Tibial nerve (tissue), 4 donors: ENCODE measurements at regions not wholly inside any gene's neighbourhood (a gene's known extent, or its start where the extent isn't known, plus 50 kb on each side); places are given as distances from the start of the nearest gene placed in this dataset.

Source experiments
- EP300 ChIP-seq, 2 donors: sonication (generic); formaldehyde crosslinking; IDR thresholded peaks; one replicate each; pipeline ENCODE4 v1.6.1; 2017; ENCODE audit warnings: antibody characterized with exemption in 2 of 2, mild to moderate bottlenecking in 1 of 2
- POLR2A ChIP-seq, 2 donors: fragments of 450-650 bp; IDR thresholded peaks; one replicate each; pipeline ENCODE4 v1.6.1; 2017; ENCODE audit warnings: antibody characterized with exemption in 2 of 2, mild to moderate bottlenecking in 2 of 2, moderate library complexity in 2 of 2
- TF ChIP-seq, protein P1 (sequence below), 5 experiments: fragments of 200-600 bp in 3 of 5; fragments of 450-650 bp in 2 of 5; sonication (generic) in 3 of 5; IDR thresholded peaks; one replicate each; pipeline ENCODE4 v1.5.1; 2016 to 2019; ENCODE audit warnings: antibody characterized with exemption in 5 of 5, mild to moderate bottlenecking in 3 of 5, moderate library complexity in 2 of 5

DNA sequence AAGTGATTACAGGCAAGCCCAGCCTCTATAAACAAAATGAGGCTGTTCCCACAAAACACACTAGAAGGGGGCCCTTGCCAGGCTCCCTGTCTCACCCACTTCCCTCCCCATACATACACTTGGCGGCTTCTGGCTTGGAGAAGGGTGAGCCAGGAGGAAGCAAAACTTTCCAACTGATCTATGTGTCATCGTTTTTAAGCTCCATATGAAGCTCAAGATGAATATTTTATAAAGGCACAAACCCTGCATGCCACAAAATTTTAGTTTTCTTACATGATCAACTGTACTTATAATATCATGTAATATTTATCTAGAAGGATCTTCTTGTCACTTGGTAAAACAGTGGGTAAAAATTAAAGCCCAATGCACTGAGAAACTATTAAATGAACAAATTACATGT lies 80.8 kb upstream of the TJP1 start:
- TF ChIP-seq POLR2A (IDR thresholded peaks at IDR 0.05) (no peak), EP300 (IDR thresholded peaks at IDR 0.05) (no peak)
- TF ChIP-seq, protein P1, sequence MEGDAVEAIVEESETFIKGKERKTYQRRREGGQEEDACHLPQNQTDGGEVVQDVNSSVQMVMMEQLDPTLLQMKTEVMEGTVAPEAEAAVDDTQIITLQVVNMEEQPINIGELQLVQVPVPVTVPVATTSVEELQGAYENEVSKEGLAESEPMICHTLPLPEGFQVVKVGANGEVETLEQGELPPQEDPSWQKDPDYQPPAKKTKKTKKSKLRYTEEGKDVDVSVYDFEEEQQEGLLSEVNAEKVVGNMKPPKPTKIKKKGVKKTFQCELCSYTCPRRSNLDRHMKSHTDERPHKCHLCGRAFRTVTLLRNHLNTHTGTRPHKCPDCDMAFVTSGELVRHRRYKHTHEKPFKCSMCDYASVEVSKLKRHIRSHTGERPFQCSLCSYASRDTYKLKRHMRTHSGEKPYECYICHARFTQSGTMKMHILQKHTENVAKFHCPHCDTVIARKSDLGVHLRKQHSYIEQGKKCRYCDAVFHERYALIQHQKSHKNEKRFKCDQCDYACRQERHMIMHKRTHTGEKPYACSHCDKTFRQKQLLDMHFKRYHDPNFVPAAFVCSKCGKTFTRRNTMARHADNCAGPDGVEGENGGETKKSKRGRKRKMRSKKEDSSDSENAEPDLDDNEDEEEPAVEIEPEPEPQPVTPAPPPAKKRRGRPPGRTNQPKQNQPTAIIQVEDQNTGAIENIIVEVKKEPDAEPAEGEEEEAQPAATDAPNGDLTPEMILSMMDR (IDR thresholded peaks at IDR 0.05), result no peak
